H1 (cell line): ENCODE measurements at regions not wholly inside any gene's neighbourhood (a gene's known extent, or its start where the extent isn't known, plus 50 kb on each side); places are given as distances from the start of the nearest gene placed in this dataset.

Experiments used
- CTCF ChIA-PET: fragments of 300-600 bp; sonication (Branson Sonifier 250); formaldehyde crosslinking; loops from one replicate; lab custom pipeline; 2021; ENCODE audit not compliant: partially characterized antibody; lab: Charles Lee
- POLR2A ChIA-PET: fragments of 300-600 bp; sonication (Branson Sonifier 250); formaldehyde crosslinking; loops from one replicate; lab custom pipeline; 2021; ENCODE audit warnings: inconsistent platforms; ENCODE audit not compliant: partially characterized antibody; lab: Charles Lee
- DNase-seq, 2 experiments: peaks; one replicate each; pipeline versions ENCODE4 v3.0.0 to v3.0.0-alpha.2; 2010 to 2022; ENCODE audit warnings: low spot score in 2 of 2, low read depth in 1 of 2, mixed read lengths in 1 of 2
- FAIRE-seq: peaks from 2 replicates; lab custom pipeline; 2011; peaks lifted over from hg19 to GRCh38; lab: Jason Lieb, UNC
- H2AFZ ChIP-seq: 2 replicates; pipeline ENCODE4 v1.8.1; 2012; ENCODE audit warnings: low read length, inconsistent platforms
- H2AK5ac ChIP-seq: 2 replicates; pipeline ENCODE4 v1.6.1; 2013; ENCODE audit warnings: low read depth, low read length
- H2BK120ac ChIP-seq: replicated peaks from 2 replicates; pipeline ENCODE3; 2013; ENCODE audit warnings: low read depth, low read length, inconsistent platforms
- H2BK12ac ChIP-seq: 2 replicates; pipeline ENCODE4 v1.6.1; 2013; ENCODE audit warnings: low read depth, low read length
- H2BK15ac ChIP-seq: 2 replicates; pipeline ENCODE4 v1.6.1; 2013; ENCODE audit warnings: low read length
- H2BK20ac ChIP-seq: 2 replicates; pipeline ENCODE4 v1.6.1; 2013; ENCODE audit warnings: low read length
- H2BK5ac ChIP-seq: 2 replicates; pipeline ENCODE4 v1.6.1; 2013; ENCODE audit warnings: low read depth, low read length
- H3K14ac ChIP-seq: 2 replicates; pipeline ENCODE4 v1.6.1; 2013; ENCODE audit warnings: inconsistent platforms; ENCODE audit not compliant: insufficient read length
- H3K18ac ChIP-seq: 2 replicates; pipeline ENCODE4 v1.6.1; 2013; ENCODE audit warnings: low read length; ENCODE audit errors: extremely low read depth
- H3K23ac ChIP-seq: 2 replicates; pipeline ENCODE4 v1.6.1; 2013; ENCODE audit warnings: inconsistent platforms; ENCODE audit not compliant: insufficient read length
- H3K23me2 ChIP-seq: 2 replicates; pipeline ENCODE4 v1.6.1; 2013; ENCODE audit warnings: low read depth, low read length
- H3K27ac ChIP-seq: 2 replicates; pipeline ENCODE4 v1.6.1; 2011; ENCODE audit warnings: low read depth, low read length, inconsistent platforms
- H3K27me3 ChIP-seq, 4 experiments: replicated peaks in 1 of 4; 1 replicate in 1 of 4; 2 replicates in 3 of 4; pipeline versions ENCODE4 v1.6.1 to v1.8.1; 2011 to 2013; ENCODE audit warnings: low read length in 3 of 4, mild to moderate bottlenecking in 3 of 4, inconsistent platforms in 2 of 4, mixed read lengths in 2 of 4, moderate library complexity in 1 of 4; ENCODE audit not compliant: control insufficient read depth in 3 of 4, insufficient read depth in 3 of 4; ENCODE audit errors: extremely low read depth in 1 of 4
- H3K36me3 ChIP-seq, 4 experiments: 2 replicates each; pipeline versions ENCODE4 v1.6.1 to v1.8.1; 2011 to 2013; ENCODE audit warnings: mild to moderate bottlenecking in 4 of 4, low read length in 3 of 4, moderate library complexity in 2 of 4, control low read depth in 1 of 4, inconsistent platforms in 1 of 4; ENCODE audit not compliant: insufficient read depth in 4 of 4, control insufficient read depth in 2 of 4
- H3K4ac ChIP-seq: replicated peaks from 2 replicates; pipeline ENCODE3; 2013; ENCODE audit warnings: low read length, low read depth, mixed read lengths, inconsistent platforms; ENCODE audit not compliant: insufficient read length
- H3K4me1 ChIP-seq, 4 experiments: replicated peaks in 1 of 4; 1 replicate in 1 of 4; 2 replicates in 3 of 4; pipeline versions ENCODE4 v1.6.1 to v1.8.1; 2011 to 2013; ENCODE audit warnings: low read length in 3 of 4, inconsistent platforms in 2 of 4, mixed read lengths in 1 of 4; ENCODE audit not compliant: insufficient read depth in 4 of 4, control insufficient read depth in 3 of 4
- H3K4me2 ChIP-seq, 2 experiments: 2 replicates each; pipeline versions ENCODE4 v1.6.1 to v1.8.1; 2011 to 2013; ENCODE audit warnings: low read depth in 2 of 2, low read length in 2 of 2, control low read depth in 1 of 2, inconsistent platforms in 1 of 2, mild to moderate bottlenecking in 1 of 2; ENCODE audit not compliant: insufficient read depth in 1 of 2
- H3K4me3 ChIP-seq, 4 experiments: fragments of 200-600, 300-600 bp in 1 of 4; sonication (generic), shearing (Covaris generic), sonication (Bioruptor Twin) in 1 of 4; 2 replicates each; pipeline versions ENCODE4 v1.5.1 to v1.8.1; 2011 to 2016; ENCODE audit warnings: low read length in 4 of 4, low read depth in 3 of 4, control low read depth in 2 of 4, inconsistent platforms in 2 of 4, mild to moderate bottlenecking in 2 of 4, mixed read lengths in 1 of 4, moderate library complexity in 1 of 4; ENCODE audit not compliant: insufficient read depth in 2 of 4; ENCODE audit errors: extremely low read depth in 1 of 4
- H3K56ac ChIP-seq: replicated peaks from 2 replicates; pipeline ENCODE3; 2013; ENCODE audit warnings: low read depth, mild to moderate bottlenecking, mixed read lengths, low read length, inconsistent platforms; ENCODE audit not compliant: insufficient read length
- H3K79me1 ChIP-seq: 2 replicates; pipeline ENCODE4 v1.6.1; 2013; ENCODE audit warnings: low read depth, low read length, control low read depth
- H3K79me2 ChIP-seq, 2 experiments: 2 replicates each; pipeline versions ENCODE4 v1.6.1 to v1.8.1; 2012 to 2013; ENCODE audit warnings: low read length in 2 of 2, mild to moderate bottlenecking in 2 of 2, inconsistent platforms in 1 of 2; ENCODE audit not compliant: insufficient read depth in 2 of 2, control insufficient read depth in 1 of 2
- H3K9ac ChIP-seq, 4 experiments: replicated peaks in 1 of 4; 1 replicate in 1 of 4; 2 replicates in 3 of 4; pipeline versions ENCODE4 v1.6.1 to v1.8.1; 2011 to 2013; ENCODE audit warnings: low read depth in 3 of 4, low read length in 3 of 4, control low read depth in 2 of 4, mild to moderate bottlenecking in 2 of 4, moderate library complexity in 2 of 4, inconsistent platforms in 1 of 4; ENCODE audit errors: extremely low read depth in 1 of 4
- H3K9me3 ChIP-seq, 2 experiments: 2 replicates each; pipeline versions ENCODE4 v1.6.1 to v1.8.1; 2012 to 2013; ENCODE audit warnings: mild to moderate bottlenecking in 2 of 2, moderate library complexity in 2 of 2, control low read depth in 1 of 2, inconsistent platforms in 1 of 2, low read depth in 1 of 2, low read length in 1 of 2, mixed read lengths in 1 of 2; ENCODE audit not compliant: insufficient read depth in 2 of 2
- H4K20me1 ChIP-seq, 2 experiments: replicated peaks in 1 of 2; 2 replicates each; pipeline versions ENCODE3 to v1.8.1; 2011 to 2013; ENCODE audit warnings: inconsistent platforms in 2 of 2, low read length in 2 of 2, mild to moderate bottlenecking in 1 of 2; ENCODE audit not compliant: insufficient read depth in 2 of 2, control insufficient read depth in 1 of 2
- H4K5ac ChIP-seq: 2 replicates; pipeline ENCODE4 v1.6.1; 2013; ENCODE audit warnings: low read length, low read depth, mixed read lengths, inconsistent platforms; ENCODE audit not compliant: insufficient read length
- H4K8ac ChIP-seq: 2 replicates; pipeline ENCODE4 v1.8.0; 2013; ENCODE audit warnings: mild to moderate bottlenecking, moderate library complexity, low read length, inconsistent platforms; ENCODE audit not compliant: insufficient read depth; ENCODE audit errors: extremely low read depth
- H4K91ac ChIP-seq: replicated peaks from 2 replicates; pipeline ENCODE3; 2013; ENCODE audit warnings: low read length, mixed read lengths, inconsistent platforms; ENCODE audit not compliant: insufficient read length
- BRCA1 ChIP-seq: IDR thresholded peaks from 2 replicates; pipeline ENCODE4 v1.6.1; 2012; ENCODE audit warnings: low read depth, low read length, improper control_type of control experiment
- CREB1 ChIP-seq: IDR thresholded peaks from 2 replicates; pipeline ENCODE4 v1.6.1; 2012; ENCODE audit warnings: inconsistent platforms
- EP300 ChIP-seq, 2 experiments: IDR thresholded peaks; 1 replicate in 1 of 2; 2 replicates in 1 of 2; pipeline ENCODE4 v1.6.1; 2011 to 2012; ENCODE audit warnings: low read depth in 2 of 2, low read length in 2 of 2, mild to moderate bottlenecking in 2 of 2, borderline replicate concordance in 1 of 2, inconsistent platforms in 1 of 2, moderate library complexity in 1 of 2
- GTF2F1 ChIP-seq: IDR thresholded peaks from 2 replicates; pipeline ENCODE4 v1.6.1; 2012; ENCODE audit warnings: low read depth, low read length, improper control_type of control experiment, borderline replicate concordance
- NANOG ChIP-seq: IDR thresholded peaks from 2 replicates; pipeline ENCODE4 v1.6.1; 2011; ENCODE audit warnings: low read length, low read depth, mild to moderate bottlenecking, inconsistent platforms; ENCODE audit not compliant: insufficient read depth, poor library complexity, severe bottlenecking
- SAP30 ChIP-seq: fragments of 300-600 bp; sonication (generic); IDR thresholded peaks from 2 replicates; pipeline ENCODE4 v1.7.1; 2012; ENCODE audit warnings: low read length, moderate library complexity, mild to moderate bottlenecking, inconsistent platforms; ENCODE audit not compliant: insufficient read depth, insufficient replicate concordance
- SIN3A ChIP-seq, 2 experiments: IDR thresholded peaks in 1 of 2; conservative IDR thresholded peaks in 1 of 2; 2 replicates each; pipeline ENCODE4 v1.6.1; 2011 to 2012; ENCODE audit warnings: low read length in 2 of 2, improper control_type of control experiment in 1 of 2, low read depth in 1 of 2, mild to moderate bottlenecking in 1 of 2
- SIX5 ChIP-seq: IDR thresholded peaks from 2 replicates; pipeline ENCODE4 v1.6.1; 2011; ENCODE audit warnings: mild to moderate bottlenecking, low read depth, low read length
- ZNF274 ChIP-seq: IDR thresholded peaks from 2 replicates; pipeline ENCODE4 v1.7.0; 2012; ENCODE audit warnings: low read length, borderline replicate concordance; ENCODE audit errors: extremely low read depth
- TF ChIP-seq, protein P1 (sequence below): IDR thresholded peaks from 2 replicates; pipeline ENCODE4 v1.6.1; 2011; ENCODE audit warnings: low read length, improper control_type of control experiment

DNA sequence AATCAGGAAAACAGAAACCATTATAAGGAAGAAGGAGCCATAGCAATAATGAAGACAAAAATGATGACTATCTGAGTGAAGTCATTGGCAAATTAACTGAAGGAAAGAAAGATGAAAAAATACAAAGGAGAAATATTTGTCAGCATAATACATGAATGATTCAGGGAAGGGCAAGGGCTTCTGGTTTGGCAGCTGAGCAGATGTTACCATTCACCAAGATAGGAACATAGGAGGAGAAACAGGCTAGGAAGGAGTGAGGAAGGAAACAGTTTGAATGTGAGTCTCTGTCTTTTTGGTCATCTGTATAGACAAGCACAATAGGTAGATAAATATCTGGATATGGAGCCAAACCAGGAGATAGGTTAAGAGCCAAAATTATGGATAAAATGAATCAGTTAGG lies 296.0 kb downstream of the ISL1 start:
- FAIRE-seq (no peak), DNase-seq (no peak)
- Histone ChIP-seq H3K79me1 (no peaks in the 10 kb centered on the region), H2BK12ac (no peak overlapping the region), H3K14ac (no peak overlapping the region), H2AK5ac (no peak overlapping the region), H2BK5ac (no peak overlapping the region), H3K56ac (no peak overlapping the region), H2AFZ (no peak overlapping the region), H3K27me3 (peaks cover 0 to 1% (median 0%) of the 10 kb centered on the region in 4 experiments; a peak in 1 of 7 replicates), H3K4me2 (no peak overlapping the region), H3K4ac (no peak overlapping the region), H3K4me1 (no peaks in the 10 kb centered on the region), H3K36me3 (no peaks in the 10 kb centered on the region), H3K23ac (no peak overlapping the region), H3K9ac (no peak overlapping the region), H4K8ac (no peak overlapping the region), H3K18ac (no peak overlapping the region), H4K20me1 (no peaks in the 10 kb centered on the region), H4K5ac (no peak overlapping the region), H3K79me2 (no peaks in the 10 kb centered on the region), H3K23me2 (no peaks in the 10 kb centered on the region), H3K9me3 (no peaks in the 10 kb centered on the region), H2BK20ac (no peak overlapping the region), H3K27ac (no peak overlapping the region), H4K91ac (no peak overlapping the region), H2BK120ac (no peak overlapping the region), H3K4me3 (no peak overlapping the region), H2BK15ac (no peak overlapping the region)
- CTCF ChIA-PET = no interaction called here
- no peak for TF ChIP-seq GTF2F1
- no peak for TF ChIP-seq SIN3A (conservative IDR thresholded peaks at IDR 0.05 in 1 of 2, IDR thresholded peaks at IDR 0.05 in 1 of 2; ENCODE audit: low read depth in 1 of 2, low read length in 2 of 2)
- TF ChIP-seq ZNF274 = no peak
- TF ChIP-seq NANOG = no peak
- TF ChIP-seq, protein P1, sequence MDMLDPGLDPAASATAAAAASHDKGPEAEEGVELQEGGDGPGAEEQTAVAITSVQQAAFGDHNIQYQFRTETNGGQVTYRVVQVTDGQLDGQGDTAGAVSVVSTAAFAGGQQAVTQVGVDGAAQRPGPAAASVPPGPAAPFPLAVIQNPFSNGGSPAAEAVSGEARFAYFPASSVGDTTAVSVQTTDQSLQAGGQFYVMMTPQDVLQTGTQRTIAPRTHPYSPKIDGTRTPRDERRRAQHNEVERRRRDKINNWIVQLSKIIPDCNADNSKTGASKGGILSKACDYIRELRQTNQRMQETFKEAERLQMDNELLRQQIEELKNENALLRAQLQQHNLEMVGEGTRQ = no peak
- no peak for TF ChIP-seq CREB1
- TF ChIP-seq BRCA1 = no peak
- TF ChIP-seq SIX5 = no peak
- TF ChIP-seq SAP30 = no peak
- no peak for TF ChIP-seq EP300 (IDR thresholded peaks at IDR 0.05; ENCODE audit: borderline replicate concordance in 1 of 2, low read depth in 2 of 2, low read length in 2 of 2)
- POLR2A ChIA-PET = no interaction called here
